GM12878 (cell line): ENCODE measurements at regions not wholly inside any gene's neighbourhood (a gene's known extent, or its start where the extent isn't known, plus 50 kb on each side); places are given as distances from the start of the nearest gene placed in this dataset.

Source experiments
- ATAC-seq: fragments of 200-7000 bp; cut with Tn5 transposase; 3 replicates; pipeline ENCODE4 v1.9.1; 2020; ENCODE audit warnings: mild to moderate bottlenecking, moderate library complexity
- BruUV-seq: library from RNA; stranded (reverse); fragments of 400-500 nt; replicated peaks from 2 replicates; lab custom pipeline; 2021; lab: Mats Ljungman, UMichigan
- CTCF ChIA-PET: fragments of 300-600 bp; sonication (Branson Sonifier 250); formaldehyde crosslinking; extraction: SDS; loops from one replicate; lab custom pipeline; 2021; ENCODE audit warnings: inconsistent platforms; lab: Yijun Ruan, JAX
- POLR2A ChIA-PET: fragments of 350-600 bp; formaldehyde crosslinking; extraction: SDS; loops from one replicate; lab custom pipeline; 2021; ENCODE audit warnings: inconsistent platforms; lab: Charles Lee
- RAD21 ChIA-PET: fragments of 300-600 bp; sonication (Branson Sonifier 250); formaldehyde crosslinking; loops from one replicate; lab custom pipeline; 2023; ENCODE audit warnings: antibody characterized with exemption; ENCODE audit not compliant: unreplicated experiment; lab: Charles Lee
- SMC1A ChIA-PET: fragments of 300-600 bp; sonication (Branson Sonifier 250); formaldehyde crosslinking; loops from one replicate; lab custom pipeline; 2023; ENCODE audit not compliant: unreplicated experiment, uncharacterized antibody; lab: Charles Lee
- DNase-seq: peaks from one replicate; pipeline ENCODE4 v3.0.0-alpha.2; 2011; ENCODE audit warnings: low read depth, low spot score
- FAIRE-seq: peaks from 3 replicates; lab custom pipeline; 2011; peaks lifted over from hg19 to GRCh38; lab: Jason Lieb, UNC
- H2AFZ ChIP-seq: 2 replicates; pipeline ENCODE4 v1.6.0; 2011; ENCODE audit warnings: low read depth, low read length, control low read depth; ENCODE audit not compliant: control insufficient read depth
- H3K27ac ChIP-seq: 2 replicates; pipeline ENCODE4 v1.5.1; 2011; ENCODE audit warnings: control low read depth; ENCODE audit not compliant: control insufficient read depth, insufficient read depth
- H3K27me3 ChIP-seq, 2 experiments: replicated peaks in 1 of 2; 2 replicates each; pipeline versions ENCODE4 v1.6.0 to v1.6.1; 2011; ENCODE audit warnings: low read length in 1 of 2; ENCODE audit not compliant: control insufficient read depth in 2 of 2, insufficient read depth in 2 of 2
- H3K36me3 ChIP-seq, 2 experiments: 2 replicates each; pipeline ENCODE4 v1.5.1; 2011; ENCODE audit warnings: low read length in 1 of 2; ENCODE audit not compliant: control insufficient read depth in 2 of 2, insufficient read depth in 2 of 2
- H3K4me1 ChIP-seq: 2 replicates; pipeline ENCODE4 v1.6.1; 2011; ENCODE audit warnings: mild to moderate bottlenecking, low read length, moderate library complexity, mixed read lengths; ENCODE audit not compliant: control insufficient read depth, insufficient read depth
- H3K4me2 ChIP-seq: 2 replicates; pipeline ENCODE4 v1.6.0; 2011; ENCODE audit warnings: control low read depth; ENCODE audit not compliant: control insufficient read depth, insufficient read depth
- H3K4me3 ChIP-seq: fragments of 200-600 bp; sonication (generic); 2 replicates; pipeline ENCODE4 v1.5.1; 2016
- H3K79me2 ChIP-seq: 2 replicates; pipeline ENCODE4 v1.6.0; 2011; ENCODE audit warnings: low read length; ENCODE audit not compliant: control insufficient read depth, insufficient read depth
- H3K9ac ChIP-seq: 2 replicates; pipeline ENCODE4 v1.8.0; 2011; ENCODE audit warnings: low read length, control low read depth, mixed read lengths; ENCODE audit not compliant: control insufficient read depth, insufficient read depth
- H3K9me3 ChIP-seq: replicated peaks from 3 replicates; pipeline ENCODE4 v1.5.1; 2011; ENCODE audit warnings: mild to moderate bottlenecking, low read length; ENCODE audit not compliant: control insufficient read depth, insufficient read depth
- H4K20me1 ChIP-seq: 2 replicates; pipeline ENCODE4 v1.6.0; 2011; ENCODE audit not compliant: control insufficient read depth, insufficient read depth
- CHD1 ChIP-seq: IDR thresholded peaks from 2 replicates; pipeline ENCODE4 v1.6.1; 2012; ENCODE audit warnings: low read depth, low read length, improper control_type of control experiment
- CREM ChIP-seq: IDR thresholded peaks from 2 replicates; pipeline ENCODE4 v1.6.1; 2014; ENCODE audit warnings: antibody characterized with exemption, low read depth
- EGR1 ChIP-seq, 2 experiments: IDR thresholded peaks; 1 replicate in 1 of 2; 2 replicates in 1 of 2; pipeline ENCODE4 v1.6.1; 2011 to 2012; ENCODE audit warnings: low read depth in 2 of 2, low read length in 2 of 2, borderline replicate concordance in 1 of 2, mild to moderate bottlenecking in 1 of 2, moderate library complexity in 1 of 2
- HCFC1 ChIP-seq: fragments of 150-350 bp; IDR thresholded peaks from 2 replicates; pipeline ENCODE4 v1.6.1; 2014; ENCODE audit warnings: low read length
- IRF4 ChIP-seq: IDR thresholded peaks from 2 replicates; pipeline ENCODE4 v1.6.1; 2011; ENCODE audit warnings: low read depth, low read length
- MYB ChIP-seq: fragments of 150-350 bp; IDR thresholded peaks from 2 replicates; pipeline ENCODE4 v1.6.1; 2014; ENCODE audit warnings: mild to moderate bottlenecking, low read depth, low read length, borderline replicate concordance
- NFYB ChIP-seq: IDR thresholded peaks from 2 replicates; pipeline ENCODE4 v1.6.1; 2011; ENCODE audit warnings: low read depth, mild to moderate bottlenecking, low read length, improper control_type of control experiment, moderate library complexity; ENCODE audit not compliant: insufficient read depth
- RELA ChIP-seq: fragments of 450-650 bp; IDR thresholded peaks from 2 replicates; pipeline ENCODE4 v1.8.0; 2014; ENCODE audit warnings: borderline replicate concordance; ENCODE audit not compliant: partially characterized antibody
- SIX5 ChIP-seq: IDR thresholded peaks from 2 replicates; pipeline ENCODE4 v1.6.1; 2011; ENCODE audit warnings: mild to moderate bottlenecking, low read depth, low read length, moderate library complexity; ENCODE audit not compliant: severe bottlenecking
- SPI1 ChIP-seq: IDR thresholded peaks from 2 replicates; pipeline ENCODE4 v1.6.1; 2011; ENCODE audit warnings: low read depth, mild to moderate bottlenecking, low read length, moderate library complexity, borderline replicate concordance; ENCODE audit not compliant: insufficient read depth
- SREBF2 ChIP-seq: IDR thresholded peaks from 2 replicates; pipeline ENCODE4 v1.6.1; 2012; ENCODE audit warnings: mild to moderate bottlenecking, low read length
- TCF7 ChIP-seq: IDR thresholded peaks from 2 replicates; pipeline ENCODE4 v1.6.1; 2014; ENCODE audit warnings: antibody characterized with exemption, borderline replicate concordance
- ZBED1 ChIP-seq: IDR thresholded peaks from 2 replicates; pipeline ENCODE4 v1.6.1; 2016; ENCODE audit warnings: borderline replicate concordance
- ZNF207 ChIP-seq: fragments of 450-650 bp; IDR thresholded peaks from 2 replicates; pipeline ENCODE4 v1.6.1; 2014; ENCODE audit warnings: antibody characterized with exemption, mild to moderate bottlenecking, borderline replicate concordance
- WGBS: methylation state at CpG from one replicate; pipeline ENCODE4 v1.1.6; 2016; ENCODE audit warnings: low lambda C conversion rate; ENCODE audit not compliant: insufficient replicate concordance, insufficient coverage; ENCODE audit errors: missing lambda C conversion rate; 5-methylcytosine and 5-hydroxymethylcytosine counted together
- in situ Hi-C: fragments of 300-500 bp; cut with MboI; formaldehyde crosslinking; loops from 9 replicates; pipeline ENCODE4 v1.14.3; 2018; ENCODE audit warnings: mixed read lengths
- intact Hi-C: fragments of 100-400 bp; cut with micrococcal nuclease; formaldehyde crosslinking; loops from one replicate; pipeline ENCODE4 v1.14.2; 2022; ENCODE audit not compliant: unreplicated experiment
- TF ChIP-seq, protein P1 (sequence below): fragments of 450-650 bp; IDR thresholded peaks from 2 replicates; pipeline ENCODE4 v1.6.1; 2014; ENCODE audit warnings: mild to moderate bottlenecking
- TF ChIP-seq, protein P2 (sequence below): IDR thresholded peaks from 2 replicates; pipeline ENCODE4 v1.6.1; 2011; ENCODE audit warnings: mild to moderate bottlenecking, low read depth, low read length, moderate library complexity; ENCODE audit not compliant: insufficient replicate concordance
- TF ChIP-seq, protein P3 (sequence below): fragments of 450-650 bp; IDR thresholded peaks from 2 replicates; pipeline ENCODE4 v1.6.1; 2016; ENCODE audit warnings: mild to moderate bottlenecking

DNA sequence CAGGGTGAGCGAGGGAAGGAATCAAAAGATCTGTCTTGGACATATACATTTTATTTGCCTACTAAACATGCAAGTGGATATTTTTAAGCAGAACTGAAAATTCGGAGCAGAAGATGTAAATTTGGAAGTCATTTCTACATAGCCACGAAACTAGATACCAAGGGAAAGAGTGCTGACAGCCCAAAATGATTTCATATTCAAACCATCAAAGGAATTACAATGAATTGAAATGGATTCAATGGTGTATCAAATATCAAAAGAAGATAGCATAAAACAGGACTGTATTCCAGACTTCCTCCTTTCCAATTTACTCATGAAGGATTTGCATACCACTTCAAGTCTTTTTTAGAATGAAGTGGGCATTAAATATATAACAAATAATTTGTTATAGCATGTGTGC, 313.5 kb upstream of the KITLG start:
- TF ChIP-seq CREM = no peak
- TF ChIP-seq TCF7 = no peak
- no peak for TF ChIP-seq IRF4
- no peak for TF ChIP-seq CHD1
- no peak for TF ChIP-seq SPI1
- no peak for TF ChIP-seq HCFC1
- no peak for TF ChIP-seq ZNF207
- no peak for TF ChIP-seq SREBF2
- no peak for TF ChIP-seq EGR1 (IDR thresholded peaks at IDR 0.05; ENCODE audit: borderline replicate concordance in 1 of 2, low read depth in 2 of 2, low read length in 2 of 2)
- TF ChIP-seq, protein P1, sequence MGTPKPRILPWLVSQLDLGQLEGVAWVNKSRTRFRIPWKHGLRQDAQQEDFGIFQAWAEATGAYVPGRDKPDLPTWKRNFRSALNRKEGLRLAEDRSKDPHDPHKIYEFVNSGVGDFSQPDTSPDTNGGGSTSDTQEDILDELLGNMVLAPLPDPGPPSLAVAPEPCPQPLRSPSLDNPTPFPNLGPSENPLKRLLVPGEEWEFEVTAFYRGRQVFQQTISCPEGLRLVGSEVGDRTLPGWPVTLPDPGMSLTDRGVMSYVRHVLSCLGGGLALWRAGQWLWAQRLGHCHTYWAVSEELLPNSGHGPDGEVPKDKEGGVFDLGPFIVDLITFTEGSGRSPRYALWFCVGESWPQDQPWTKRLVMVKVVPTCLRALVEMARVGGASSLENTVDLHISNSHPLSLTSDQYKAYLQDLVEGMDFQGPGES = no peak
- TF ChIP-seq NFYB = no peak
- no peak for TF ChIP-seq SIX5
- no peak for TF ChIP-seq MYB
- no peak for TF ChIP-seq ZBED1
- TF ChIP-seq RELA = no peak
- TF ChIP-seq, protein P2, sequence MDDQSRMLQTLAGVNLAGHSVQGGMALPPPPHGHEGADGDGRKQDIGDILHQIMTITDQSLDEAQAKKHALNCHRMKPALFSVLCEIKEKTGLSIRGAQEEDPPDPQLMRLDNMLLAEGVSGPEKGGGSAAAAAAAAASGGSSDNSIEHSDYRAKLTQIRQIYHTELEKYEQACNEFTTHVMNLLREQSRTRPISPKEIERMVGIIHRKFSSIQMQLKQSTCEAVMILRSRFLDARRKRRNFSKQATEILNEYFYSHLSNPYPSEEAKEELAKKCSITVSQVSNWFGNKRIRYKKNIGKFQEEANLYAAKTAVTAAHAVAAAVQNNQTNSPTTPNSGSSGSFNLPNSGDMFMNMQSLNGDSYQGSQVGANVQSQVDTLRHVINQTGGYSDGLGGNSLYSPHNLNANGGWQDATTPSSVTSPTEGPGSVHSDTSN = no peak
- TF ChIP-seq, protein P3, sequence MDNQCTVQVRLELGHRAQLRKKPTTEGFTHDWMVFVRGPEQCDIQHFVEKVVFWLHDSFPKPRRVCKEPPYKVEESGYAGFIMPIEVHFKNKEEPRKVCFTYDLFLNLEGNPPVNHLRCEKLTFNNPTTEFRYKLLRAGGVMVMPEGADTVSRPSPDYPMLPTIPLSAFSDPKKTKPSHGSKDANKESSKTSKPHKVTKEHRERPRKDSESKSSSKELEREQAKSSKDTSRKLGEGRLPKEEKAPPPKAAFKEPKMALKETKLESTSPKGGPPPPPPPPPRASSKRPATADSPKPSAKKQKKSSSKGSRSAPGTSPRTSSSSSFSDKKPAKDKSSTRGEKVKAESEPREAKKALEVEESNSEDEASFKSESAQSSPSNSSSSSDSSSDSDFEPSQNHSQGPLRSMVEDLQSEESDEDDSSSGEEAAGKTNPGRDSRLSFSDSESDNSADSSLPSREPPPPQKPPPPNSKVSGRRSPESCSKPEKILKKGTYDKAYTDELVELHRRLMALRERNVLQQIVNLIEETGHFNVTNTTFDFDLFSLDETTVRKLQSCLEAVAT = no peak
- ATAC-seq = no peak
- no peak for FAIRE-seq
- no peak overlapping the region for H2AFZ ChIP-seq
- no peaks in the 10 kb centered on the region for H3K27me3 ChIP-seq
- H3K9me3 ChIP-seq = no peaks in the 10 kb centered on the region
- in situ Hi-C loops (no loop called here), intact Hi-C loops (no loop called here)
- SMC1A ChIA-PET = interaction anchor here (0.8 to 1.8 kb wide), 5 partner anchors 10 to 49 kb away, joined by 3 to 4 read pairs (median 3); no protein-coding TSS in a partner anchor
- no peak overlapping the region for H3K4me3 ChIP-seq
- no peaks in the 10 kb centered on the region for H3K36me3 ChIP-seq
- CTCF ChIA-PET = interaction anchor here (0.8 to 2.0 kb wide), 3 partner anchors 9 to 739 kb away, joined by 3 to 7 read pairs (median 5); no protein-coding TSS in a partner anchor
- H3K9ac ChIP-seq = no peak overlapping the region
- H3K79me2 ChIP-seq = no peaks in the 10 kb centered on the region
- BruUV-seq = no TSS peak
- DNase-seq = no peak
- 8% methylated on average over 3 of the region's 3 CpGs for WGBS
- no peaks in the 10 kb centered on the region for H4K20me1 ChIP-seq
- no peak overlapping the region for H3K27ac ChIP-seq
- RAD21 ChIA-PET = interaction anchor here (0.7 to 1.2 kb wide), 2 partner anchors 20 to 23 kb away, joined by 3 to 4 read pairs; no protein-coding TSS in a partner anchor
- no peak overlapping the region for H3K4me2 ChIP-seq
- POLR2A ChIA-PET = no interaction called here
- no peaks in the 10 kb centered on the region for H3K4me1 ChIP-seq
